Endothelial cell of umbilical vein (primary cell): ENCODE measurements at regions not wholly inside any gene's neighbourhood (a gene's known extent, or its start where the extent isn't known, plus 50 kb on each side); places are given as distances from the start of the nearest gene placed in this dataset.

Experiments used
- BruUV-seq: library from RNA; stranded (reverse); fragments of 400-500 nt; replicated peaks from 2 replicates; lab custom pipeline; 2021; lab: Mats Ljungman, UMichigan
- CTCF ChIA-PET: fragments of 300-600, 350-600 bp; sonication (Branson Sonifier 250); formaldehyde crosslinking; loops from one replicate; lab custom pipeline; 2021; ENCODE audit warnings: antibody characterized with exemption, inconsistent platforms; lab: Charles Lee
- POLR2A ChIA-PET: fragments of 300-600, 350-600 bp; sonication (Branson Sonifier 250); formaldehyde crosslinking; loops from one replicate; lab custom pipeline; 2021; ENCODE audit warnings: antibody characterized with exemption, inconsistent platforms; lab: Charles Lee
- DNase-seq: peaks from one replicate; pipeline ENCODE4 v3.0.0-alpha.2; 2011; ENCODE audit warnings: low read depth, low spot score
- FAIRE-seq: peaks from 2 replicates; lab custom pipeline; 2011; peaks lifted over from hg19 to GRCh38; lab: Jason Lieb, UNC
- H2AFZ ChIP-seq: 2 replicates; pipeline ENCODE4 v1.6.0; 2012; ENCODE audit warnings: low read depth, low read length, control low read depth, inconsistent platforms
- H3K27ac ChIP-seq: 2 replicates; pipeline ENCODE4 v1.5.1; 2011; ENCODE audit warnings: low read depth, mild to moderate bottlenecking, control low read depth, low read length, moderate library complexity; ENCODE audit not compliant: insufficient read depth
- H3K27me3 ChIP-seq, 2 experiments: 2 replicates each; pipeline versions ENCODE4 v1.6.0 to v1.6.1; 2011; ENCODE audit warnings: low read length in 2 of 2, mixed read lengths in 1 of 2; ENCODE audit not compliant: control insufficient read depth in 2 of 2, insufficient read depth in 2 of 2
- H3K36me3 ChIP-seq, 2 experiments: 2 replicates in 1 of 2; 3 replicates in 1 of 2; pipeline ENCODE4 v1.5.1; 2011; ENCODE audit warnings: low read length in 2 of 2, mild to moderate bottlenecking in 1 of 2, moderate library complexity in 1 of 2; ENCODE audit not compliant: control insufficient read depth in 2 of 2, insufficient read depth in 2 of 2; ENCODE audit errors: extremely low read depth in 1 of 2
- H3K4me1 ChIP-seq: 3 replicates; pipeline ENCODE4 v1.5.1; 2011; ENCODE audit warnings: mild to moderate bottlenecking, low read length; ENCODE audit not compliant: control insufficient read depth, insufficient read depth; ENCODE audit errors: extremely low read depth
- H3K4me2 ChIP-seq: 2 replicates; pipeline ENCODE4 v1.6.1; 2011; ENCODE audit warnings: low read length, control low read depth, mixed read lengths; ENCODE audit not compliant: insufficient read depth
- H3K4me3 ChIP-seq, 3 experiments: fragments of 200-600 bp in 1 of 3; sonication (generic), shearing (Covaris generic) in 1 of 3; replicated peaks in 1 of 3; 2 replicates each; pipeline ENCODE4 v1.5.1; 2011 to 2016; ENCODE audit warnings: control low read depth in 3 of 3, low read length in 3 of 3, mild to moderate bottlenecking in 2 of 3, inconsistent platforms in 1 of 3, low read depth in 1 of 3, moderate library complexity in 1 of 3; ENCODE audit not compliant: insufficient read depth in 1 of 3
- H3K79me2 ChIP-seq: 2 replicates; pipeline ENCODE4 v1.6.0; 2012; ENCODE audit warnings: low read length, inconsistent platforms; ENCODE audit not compliant: control insufficient read depth, insufficient read depth
- H3K9ac ChIP-seq: replicated peaks from 2 replicates; pipeline ENCODE3; 2011; ENCODE audit warnings: low read length, control low read depth; ENCODE audit not compliant: insufficient read depth; ENCODE audit errors: extremely low read depth
- H3K9me1 ChIP-seq: replicated peaks from 3 replicates; pipeline ENCODE4 v1.6.0; 2011; ENCODE audit warnings: mild to moderate bottlenecking, low read length; ENCODE audit not compliant: control insufficient read depth, insufficient read depth; ENCODE audit errors: extremely low read depth
- H3K9me3 ChIP-seq: replicated peaks from 2 replicates; pipeline ENCODE4 v1.5.1; 2012; ENCODE audit warnings: low read length, inconsistent platforms; ENCODE audit not compliant: control insufficient read depth, insufficient read depth
- H4K20me1 ChIP-seq: replicated peaks from 2 replicates; pipeline ENCODE3; 2011; ENCODE audit warnings: mild to moderate bottlenecking, low read length; ENCODE audit not compliant: control insufficient read depth, insufficient read depth; ENCODE audit errors: extremely low read depth
- EZH2 ChIP-seq: IDR thresholded peaks from 2 replicates; pipeline ENCODE4 v1.6.1; 2012; ENCODE audit warnings: borderline replicate concordance, low read depth, mild to moderate bottlenecking, moderate library complexity, low read length, inconsistent platforms; ENCODE audit not compliant: severe bottlenecking
- FOS ChIP-seq: IDR thresholded peaks from 2 replicates; pipeline ENCODE4 v1.6.1; 2011; ENCODE audit warnings: mild to moderate bottlenecking, low read length, moderate library complexity, borderline replicate concordance; ENCODE audit not compliant: insufficient read depth
- GATA2 ChIP-seq: IDR thresholded peaks from 2 replicates; pipeline ENCODE4 v1.7.0; 2011; ENCODE audit warnings: low read depth, mild to moderate bottlenecking, moderate library complexity, mixed read lengths, low read length; ENCODE audit not compliant: insufficient read length, insufficient read depth
- JUN ChIP-seq: IDR thresholded peaks from 2 replicates; pipeline ENCODE4 v1.6.1; 2011; ENCODE audit warnings: borderline replicate concordance, low read depth; ENCODE audit not compliant: insufficient read length, insufficient read depth
- MYC ChIP-seq: IDR thresholded peaks from one replicate; pipeline ENCODE4 v1.6.1; 2011; ENCODE audit warnings: mild to moderate bottlenecking, low read depth, low read length
- POLR2A ChIP-seq: IDR thresholded peaks from 2 replicates; pipeline ENCODE4 v1.6.1; 2012; ENCODE audit warnings: low read depth, mild to moderate bottlenecking, control low read depth, low read length
- POLR2AphosphoS5 ChIP-seq: IDR thresholded peaks from 2 replicates; pipeline ENCODE4 v1.6.1; 2012; ENCODE audit warnings: low read depth, mild to moderate bottlenecking, control low read depth, low read length, moderate library complexity; ENCODE audit not compliant: insufficient read depth
- dilution Hi-C: fragments of 300-500 bp; cut with MboI; formaldehyde crosslinking; loops from one replicate; pipeline ENCODE4 v1.15.0; 2019; ENCODE audit warnings: low sequenced_read_pairs; ENCODE audit not compliant: extremely low pct_ligation_motif_present
- intact Hi-C: fragments of 100-400 bp; cut with micrococcal nuclease; formaldehyde crosslinking; loops from one replicate; pipeline ENCODE4 v1.10.0; 2022
- TF ChIP-seq, protein P1 (sequence below): IDR thresholded peaks from 2 replicates; pipeline ENCODE4 v1.6.1; 2011; ENCODE audit not compliant: insufficient read depth, insufficient read length
- TF ChIP-seq, protein P2 (sequence below), 2 donors: IDR thresholded peaks; 1 replicate in 1 of 2; 2 replicates in 1 of 2; pipeline ENCODE4 v1.5.1; 2011; ENCODE audit warnings: low read length in 2 of 2, mild to moderate bottlenecking in 2 of 2, moderate library complexity in 2 of 2, control low read depth in 1 of 2, inconsistent platforms in 1 of 2, low read depth in 1 of 2; ENCODE audit not compliant: insufficient read depth in 1 of 2; ENCODE audit errors: extremely low read depth in 1 of 2

DNA sequence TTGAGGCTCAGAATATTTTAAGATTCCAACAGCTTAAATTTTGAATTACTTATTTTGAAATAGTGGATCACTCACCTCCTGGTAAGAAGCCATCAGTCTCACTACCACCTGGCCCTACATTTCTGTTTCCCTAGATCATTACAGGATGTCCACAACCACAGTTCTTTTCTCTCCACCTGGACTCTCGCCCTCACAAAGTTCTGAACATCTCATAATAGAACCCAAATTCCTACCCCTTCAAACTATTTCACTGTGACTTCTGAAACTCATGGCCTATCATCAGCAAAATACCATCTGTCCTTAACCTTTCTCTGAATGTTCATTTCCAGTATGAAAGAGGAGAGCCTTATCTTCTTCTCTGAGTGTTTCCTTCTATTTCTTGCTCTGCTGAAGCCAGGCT is 299.2 kb upstream of the MGAT5 start:
- FAIRE-seq (no peak), DNase-seq (no peak)
- no peak overlapping the region for H3K27ac ChIP-seq
- CTCF ChIA-PET, result no interaction called here
- no peak overlapping the region for H3K4me3 ChIP-seq
- H3K27me3 ChIP-seq, result peaks cover 0 to 1% of the 10 kb centered on the region in 2 experiments
- H3K4me1 ChIP-seq, result no peaks in the 10 kb centered on the region
- TF ChIP-seq JUN, result no peak
- no peak for TF ChIP-seq POLR2AphosphoS5
- TF ChIP-seq POLR2A, result no peak
- TF ChIP-seq, protein P1, sequence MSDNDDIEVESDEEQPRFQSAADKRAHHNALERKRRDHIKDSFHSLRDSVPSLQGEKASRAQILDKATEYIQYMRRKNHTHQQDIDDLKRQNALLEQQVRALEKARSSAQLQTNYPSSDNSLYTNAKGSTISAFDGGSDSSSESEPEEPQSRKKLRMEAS, result no peak
- TF ChIP-seq FOS, result no peak
- TF ChIP-seq MYC, result no peak
- no peak for TF ChIP-seq GATA2
- TF ChIP-seq EZH2, result no peak
- TF ChIP-seq, protein P2, sequence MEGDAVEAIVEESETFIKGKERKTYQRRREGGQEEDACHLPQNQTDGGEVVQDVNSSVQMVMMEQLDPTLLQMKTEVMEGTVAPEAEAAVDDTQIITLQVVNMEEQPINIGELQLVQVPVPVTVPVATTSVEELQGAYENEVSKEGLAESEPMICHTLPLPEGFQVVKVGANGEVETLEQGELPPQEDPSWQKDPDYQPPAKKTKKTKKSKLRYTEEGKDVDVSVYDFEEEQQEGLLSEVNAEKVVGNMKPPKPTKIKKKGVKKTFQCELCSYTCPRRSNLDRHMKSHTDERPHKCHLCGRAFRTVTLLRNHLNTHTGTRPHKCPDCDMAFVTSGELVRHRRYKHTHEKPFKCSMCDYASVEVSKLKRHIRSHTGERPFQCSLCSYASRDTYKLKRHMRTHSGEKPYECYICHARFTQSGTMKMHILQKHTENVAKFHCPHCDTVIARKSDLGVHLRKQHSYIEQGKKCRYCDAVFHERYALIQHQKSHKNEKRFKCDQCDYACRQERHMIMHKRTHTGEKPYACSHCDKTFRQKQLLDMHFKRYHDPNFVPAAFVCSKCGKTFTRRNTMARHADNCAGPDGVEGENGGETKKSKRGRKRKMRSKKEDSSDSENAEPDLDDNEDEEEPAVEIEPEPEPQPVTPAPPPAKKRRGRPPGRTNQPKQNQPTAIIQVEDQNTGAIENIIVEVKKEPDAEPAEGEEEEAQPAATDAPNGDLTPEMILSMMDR (IDR thresholded peaks at IDR 0.05; ENCODE audit: extremely low read depth in 1 of 2, insufficient read depth in 1 of 2, low read depth in 1 of 2, low read length in 2 of 2), result no peak
- H3K9ac ChIP-seq, result no peak overlapping the region
- H2AFZ ChIP-seq, result no peak overlapping the region
- no peak overlapping the region for H3K4me2 ChIP-seq
- no peaks in the 10 kb centered on the region for H3K9me3 ChIP-seq
- dilution Hi-C loops (no loop called here), intact Hi-C loops (no loop called here)
- H3K36me3 ChIP-seq, result no peaks in the 10 kb centered on the region
- no peaks in the 10 kb centered on the region for H3K9me1 ChIP-seq
- POLR2A ChIA-PET, result no interaction called here
- no peaks in the 10 kb centered on the region for H4K20me1 ChIP-seq
- H3K79me2 ChIP-seq, result no peaks in the 10 kb centered on the region
- BruUV-seq, result no TSS peak
